Astrocyte (in vitro differentiated cells and primary cell): ENCODE measurements at regions not wholly inside any gene's neighbourhood (a gene's known extent, or its start where the extent isn't known, plus 50 kb on each side); places are given as distances from the start of the nearest gene placed in this dataset.
A peak's percentile ranks its signal among the peaks of the same experiment; 100 is the strongest.

Experiments used
- DNase-seq: peaks from one replicate; pipeline ENCODE4 v3.0.0-alpha.2; 2010; ENCODE audit warnings: low read depth
- FAIRE-seq: peaks from 2 replicates; lab custom pipeline; 2011; peaks lifted over from hg19 to GRCh38; lab: Jason Lieb, UNC
- H2AFZ ChIP-seq: 2 replicates; pipeline ENCODE4 v1.6.0; 2012; ENCODE audit warnings: low read depth, low read length, inconsistent platforms
- H3K27ac ChIP-seq: 2 replicates; pipeline ENCODE4 v1.5.1; 2011; ENCODE audit warnings: low read depth, low read length, inconsistent platforms
- H3K27me3 ChIP-seq: 2 replicates; pipeline ENCODE4 v1.6.0; 2011; ENCODE audit warnings: low read length, inconsistent platforms; ENCODE audit not compliant: insufficient read depth
- H3K36me3 ChIP-seq: 2 replicates; pipeline ENCODE4 v1.5.1; 2011; ENCODE audit warnings: low read length, inconsistent platforms; ENCODE audit not compliant: insufficient read depth
- H3K4me1 ChIP-seq: 2 replicates; pipeline ENCODE4 v1.5.1; 2011; ENCODE audit warnings: low read length, inconsistent platforms; ENCODE audit not compliant: insufficient read depth
- H3K4me2 ChIP-seq: 2 replicates; pipeline ENCODE4 v1.6.0; 2012; ENCODE audit warnings: low read length, inconsistent platforms
- H3K4me3 ChIP-seq: 2 replicates; pipeline ENCODE4 v1.5.1; 2011; ENCODE audit warnings: low read depth, mild to moderate bottlenecking, low read length, inconsistent platforms; ENCODE audit not compliant: insufficient read depth
- H3K79me2 ChIP-seq: 2 replicates; pipeline ENCODE4 v1.6.0; 2012; ENCODE audit warnings: mild to moderate bottlenecking, low read length, inconsistent platforms; ENCODE audit not compliant: insufficient read depth
- H3K9ac ChIP-seq: 2 replicates; pipeline ENCODE4 v1.6.0; 2012; ENCODE audit warnings: mild to moderate bottlenecking, low read length, inconsistent platforms
- H3K9me3 ChIP-seq: 2 replicates; pipeline ENCODE4 v1.5.1; 2012; ENCODE audit warnings: low read depth, mild to moderate bottlenecking, low read length, inconsistent platforms; ENCODE audit not compliant: insufficient read depth
- H4K20me1 ChIP-seq: 2 replicates; pipeline ENCODE4 v1.6.0; 2012; ENCODE audit warnings: low read length, inconsistent platforms; ENCODE audit not compliant: insufficient read depth
- H3K27ac Mint-ChIP-seq: one replicate; pipeline ENCODE4 v1.8.0; 2021; ENCODE audit warnings: mild to moderate bottlenecking, mixed read lengths; ENCODE audit not compliant: unreplicated experiment
- H3K27me3 Mint-ChIP-seq: one replicate; pipeline ENCODE4 v1.8.0; 2021; ENCODE audit warnings: low read depth, mixed read lengths; ENCODE audit not compliant: unreplicated experiment
- H3K36me3 Mint-ChIP-seq: one replicate; pipeline ENCODE4 v1.8.0; 2021; ENCODE audit warnings: low read depth, mixed read lengths; ENCODE audit not compliant: unreplicated experiment
- H3K4me1 Mint-ChIP-seq: one replicate; pipeline ENCODE4 v1.8.0; 2021; ENCODE audit warnings: low read depth, mixed read lengths; ENCODE audit not compliant: unreplicated experiment
- H3K4me3 Mint-ChIP-seq: one replicate; pipeline ENCODE4 v1.8.0; 2021; ENCODE audit warnings: mild to moderate bottlenecking, moderate library complexity, mixed read lengths; ENCODE audit not compliant: unreplicated experiment
- H3K9me3 Mint-ChIP-seq: one replicate; pipeline ENCODE4 v1.8.0; 2021; ENCODE audit warnings: mild to moderate bottlenecking, mixed read lengths; ENCODE audit not compliant: unreplicated experiment
- EZH2 ChIP-seq: IDR thresholded peaks from 2 replicates; pipeline ENCODE4 v1.6.1; 2012; ENCODE audit warnings: mild to moderate bottlenecking, low read length, inconsistent platforms; ENCODE audit not compliant: insufficient read depth
- TF ChIP-seq, protein P1 (sequence below): IDR thresholded peaks from 2 replicates; pipeline ENCODE4 v1.5.1; 2011; ENCODE audit warnings: low read depth, mild to moderate bottlenecking, inconsistent platforms, low read length, moderate library complexity; ENCODE audit not compliant: insufficient read depth

DNA sequence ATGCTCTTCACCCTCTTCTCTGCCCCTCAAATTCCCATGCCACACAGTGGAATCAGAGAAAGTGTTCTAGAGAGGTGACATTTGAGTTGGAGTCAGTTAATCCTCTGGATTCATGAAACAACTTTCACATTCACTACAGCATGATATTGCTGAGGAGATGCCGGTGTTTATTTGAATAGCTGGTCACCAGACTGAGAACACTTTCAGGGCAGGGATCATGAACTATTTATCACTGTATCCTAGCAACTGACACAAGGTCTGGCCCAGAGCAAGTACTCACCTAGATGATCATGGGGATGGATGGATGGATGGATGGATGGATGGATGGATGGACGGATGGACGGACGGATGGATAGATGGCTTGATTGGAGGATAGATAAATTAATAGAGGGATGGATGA lies 116.7 kb upstream of the ZMIZ1 start:
- TF ChIP-seq EZH2 = no peak
- TF ChIP-seq, protein P1, sequence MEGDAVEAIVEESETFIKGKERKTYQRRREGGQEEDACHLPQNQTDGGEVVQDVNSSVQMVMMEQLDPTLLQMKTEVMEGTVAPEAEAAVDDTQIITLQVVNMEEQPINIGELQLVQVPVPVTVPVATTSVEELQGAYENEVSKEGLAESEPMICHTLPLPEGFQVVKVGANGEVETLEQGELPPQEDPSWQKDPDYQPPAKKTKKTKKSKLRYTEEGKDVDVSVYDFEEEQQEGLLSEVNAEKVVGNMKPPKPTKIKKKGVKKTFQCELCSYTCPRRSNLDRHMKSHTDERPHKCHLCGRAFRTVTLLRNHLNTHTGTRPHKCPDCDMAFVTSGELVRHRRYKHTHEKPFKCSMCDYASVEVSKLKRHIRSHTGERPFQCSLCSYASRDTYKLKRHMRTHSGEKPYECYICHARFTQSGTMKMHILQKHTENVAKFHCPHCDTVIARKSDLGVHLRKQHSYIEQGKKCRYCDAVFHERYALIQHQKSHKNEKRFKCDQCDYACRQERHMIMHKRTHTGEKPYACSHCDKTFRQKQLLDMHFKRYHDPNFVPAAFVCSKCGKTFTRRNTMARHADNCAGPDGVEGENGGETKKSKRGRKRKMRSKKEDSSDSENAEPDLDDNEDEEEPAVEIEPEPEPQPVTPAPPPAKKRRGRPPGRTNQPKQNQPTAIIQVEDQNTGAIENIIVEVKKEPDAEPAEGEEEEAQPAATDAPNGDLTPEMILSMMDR = no peak
- FAIRE-seq (no peak), DNase-seq (no peak)
- H4K20me1 ChIP-seq = no peaks in the 10 kb centered on the region
- no peak overlapping the region for H3K4me2 ChIP-seq
- H3K4me3 ChIP-seq = no peak overlapping the region
- H3K9ac ChIP-seq = no peak overlapping the region
- no peak overlapping the region for H3K4me3 Mint-ChIP-seq
- H3K4me1 ChIP-seq = no peaks in the 10 kb centered on the region
- H3K36me3 ChIP-seq = no peaks in the 10 kb centered on the region
- H3K9me3 ChIP-seq = no peaks in the 10 kb centered on the region
- no peaks in the 10 kb centered on the region for H3K36me3 Mint-ChIP-seq
- peaks cover 3% of the 10 kb centered on the region for H3K9me3 Mint-ChIP-seq
- H3K27ac ChIP-seq = no peak overlapping the region
- H3K79me2 ChIP-seq = no peaks in the 10 kb centered on the region
- no peak overlapping the region for H3K27ac Mint-ChIP-seq
- H2AFZ ChIP-seq = no peak overlapping the region
- peaks cover 12% of the 10 kb centered on the region for H3K27me3 ChIP-seq
- H3K27me3 Mint-ChIP-seq = peaks cover 62% of the 10 kb centered on the region
- H3K4me1 Mint-ChIP-seq = peaks cover 10% of the 10 kb centered on the region

DNA sequence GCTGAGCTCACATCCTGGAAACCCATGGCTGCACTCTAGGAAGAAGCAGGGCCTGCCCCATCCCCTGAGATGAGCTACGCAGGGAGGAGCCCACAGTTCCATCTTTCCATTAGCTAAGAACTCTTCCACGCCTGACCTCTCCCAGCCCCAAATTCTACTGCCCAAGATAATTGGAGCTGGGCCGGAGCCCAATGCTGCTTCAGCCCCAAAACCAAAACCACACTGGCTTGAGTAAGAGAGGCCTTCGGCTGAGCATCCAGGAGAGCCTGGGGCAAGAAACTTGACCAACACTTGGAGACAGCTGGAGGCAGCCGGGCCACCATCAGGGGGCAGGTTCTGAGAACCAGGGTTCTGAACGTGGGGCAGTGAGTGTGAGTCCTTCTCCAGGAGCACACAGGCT lies 116.1 kb upstream of the ZMIZ1 start:
- Histone ChIP-seq H3K36me3 (no peaks in the 10 kb centered on the region), H3K27ac (no peak overlapping the region), H2AFZ (no peak overlapping the region), H3K4me2 (no peak overlapping the region), H4K20me1 (no peaks in the 10 kb centered on the region), H3K9me3 (no peaks in the 10 kb centered on the region), H3K9ac (no peak overlapping the region), H3K4me1 (no peaks in the 10 kb centered on the region), H3K79me2 (no peaks in the 10 kb centered on the region), H3K4me3 (no peak overlapping the region), H3K27me3 (peaks cover 9% of the 10 kb centered on the region)
- H3K27ac Mint-ChIP-seq = no peak overlapping the region
- H3K36me3 Mint-ChIP-seq = no peaks in the 10 kb centered on the region
- no peak for TF ChIP-seq EZH2
- TF ChIP-seq, protein P1 = no peak
- FAIRE-seq = no peak
- H3K9me3 Mint-ChIP-seq = peaks cover 3% of the 10 kb centered on the region
- peak; percentile 81 for DNase-seq
- no peak overlapping the region for H3K4me3 Mint-ChIP-seq
- peaks cover 12% of the 10 kb centered on the region for H3K4me1 Mint-ChIP-seq
- H3K27me3 Mint-ChIP-seq = peaks cover 56% of the 10 kb centered on the region

DNA sequence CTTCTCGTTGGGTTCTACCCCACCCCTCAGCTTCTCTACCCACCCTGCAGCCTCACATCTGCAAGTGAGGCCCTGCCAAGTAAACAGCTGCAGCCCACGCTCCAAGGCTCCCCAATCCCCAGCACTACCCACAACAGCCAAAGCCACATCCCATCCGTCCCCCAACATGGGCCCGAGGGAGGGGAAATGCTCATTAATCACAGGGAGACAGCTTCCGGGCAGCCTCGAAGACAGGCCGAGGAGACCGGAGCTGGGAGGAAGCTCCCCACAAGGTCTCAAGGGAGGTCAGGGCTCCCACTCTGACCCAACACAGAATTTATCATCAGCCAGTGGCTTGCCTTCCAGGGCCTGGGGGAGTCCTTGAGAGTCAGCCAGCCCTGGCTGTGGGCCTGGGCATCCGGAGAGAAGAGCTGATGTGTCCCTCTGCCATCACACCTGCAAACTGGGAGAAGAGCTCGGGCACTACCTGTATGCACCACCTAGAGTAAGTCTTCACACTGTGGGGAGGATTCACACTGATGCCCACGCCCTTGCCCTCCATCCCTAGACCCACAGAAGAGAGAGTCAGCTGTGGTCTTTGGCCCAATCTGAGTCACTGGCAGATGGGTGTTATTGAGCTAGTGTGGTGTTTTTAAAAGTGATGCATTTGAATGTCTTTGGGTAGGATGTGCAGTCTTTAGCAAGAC lies 115.5 kb upstream of the ZMIZ1 start:
- peaks cover 1% of the 10 kb centered on the region for H3K9me3 Mint-ChIP-seq
- H3K27ac Mint-ChIP-seq = no peak overlapping the region
- Histone ChIP-seq H3K27me3 (peaks cover 8% of the 10 kb centered on the region), H3K36me3 (no peaks in the 10 kb centered on the region), H4K20me1 (no peaks in the 10 kb centered on the region), H3K27ac (no peak overlapping the region), H3K9ac (no peak overlapping the region), H3K4me1 (no peaks in the 10 kb centered on the region), H2AFZ (no peak overlapping the region), H3K4me2 (no peak overlapping the region), H3K79me2 (no peaks in the 10 kb centered on the region), H3K9me3 (no peaks in the 10 kb centered on the region), H3K4me3 (no peak overlapping the region)
- H3K4me3 Mint-ChIP-seq = no peak overlapping the region
- peaks cover 12% of the 10 kb centered on the region for H3K4me1 Mint-ChIP-seq
- no peak for FAIRE-seq
- peak; percentile 70 for DNase-seq
- H3K27me3 Mint-ChIP-seq = peaks cover 54% of the 10 kb centered on the region
- H3K36me3 Mint-ChIP-seq = no peaks in the 10 kb centered on the region
- TF ChIP-seq, protein P1 = no peak
- TF ChIP-seq EZH2 = no peak
